SK-N-SH (cell line): ENCODE measurements at regions not wholly inside any gene's neighbourhood (a gene's known extent, or its start where the extent isn't known, plus 50 kb on each side); places are given as distances from the start of the nearest gene placed in this dataset.

Source experiments
- CTCF ChIA-PET: fragments of 300-600, 350-600 bp; formaldehyde crosslinking; extraction: SDS; loops from one replicate; lab custom pipeline; 2021; lab: Yijun Ruan, JAX
- POLR2A ChIA-PET: fragments of 350-600 bp; sonication (Branson Sonifier 250); formaldehyde crosslinking; extraction: SDS; loops from one replicate; lab custom pipeline; 2020; ENCODE audit warnings: antibody characterized with exemption, inconsistent platforms; lab: Yijun Ruan, JAX
- DNase-seq: peaks from one replicate; pipeline ENCODE4 v3.0.0; 2012
- H2AFZ ChIP-seq: fragments of 200-600 bp; sonication (generic); 2 replicates; pipeline ENCODE4 v1.8.1; 2016; ENCODE audit warnings: antibody characterized with exemption, mild to moderate bottlenecking, low read depth
- H3F3A ChIP-seq: fragments of 200-600 bp; sonication (generic); replicated peaks from 2 replicates; pipeline ENCODE3; 2016; ENCODE audit warnings: antibody characterized with exemption, mild to moderate bottlenecking; ENCODE audit not compliant: insufficient read depth
- H3K27ac ChIP-seq, 2 experiments: fragments of 200-500 bp in 1 of 2; fragments of 200-600 bp in 1 of 2; sonication (Bioruptor generic) in 1 of 2; sonication (generic), shearing (Covaris generic) in 1 of 2; 2 replicates each; pipeline versions ENCODE4 v1.5.1 to v1.6.1; 2014 to 2016; ENCODE audit warnings: low read depth in 2 of 2, inconsistent platforms in 1 of 2, low read length in 1 of 2, mild to moderate bottlenecking in 1 of 2, mixed read lengths in 1 of 2
- H3K27me3 ChIP-seq: fragments of 200-600 bp; sonication (generic), shearing (Covaris generic); 2 replicates; pipeline ENCODE4 v1.6.1; 2016; ENCODE audit warnings: mixed run types; ENCODE audit not compliant: insufficient read depth
- H3K36me3 ChIP-seq, 2 experiments: fragments of 200-500 bp in 1 of 2; fragments of 200-600 bp in 1 of 2; sonication (Bioruptor generic) in 1 of 2; sonication (generic) in 1 of 2; replicated peaks in 1 of 2; 2 replicates each; pipeline versions ENCODE3 to v1.5.1; 2014 to 2016; ENCODE audit warnings: low read length in 1 of 2, mild to moderate bottlenecking in 1 of 2; ENCODE audit not compliant: insufficient read depth in 2 of 2, control insufficient read depth in 1 of 2
- H3K4me1 ChIP-seq, 2 experiments: fragments of 200-500 bp in 1 of 2; fragments of 200-600 bp in 1 of 2; sonication (Bioruptor generic) in 1 of 2; sonication (generic), shearing (Covaris generic) in 1 of 2; 2 replicates each; pipeline versions ENCODE4 v1.5.1 to v1.6.1; 2014 to 2016; ENCODE audit warnings: low read depth in 1 of 2, low read length in 1 of 2, mixed run types in 1 of 2; ENCODE audit not compliant: insufficient read depth in 2 of 2, control insufficient read depth in 1 of 2
- H3K4me2 ChIP-seq: fragments of 200-600 bp; sonication (generic), shearing (Covaris generic); 2 replicates; pipeline ENCODE4 v1.6.1; 2017; ENCODE audit warnings: mixed run types
- H3K4me3 ChIP-seq, 2 experiments: fragments of 200-500 bp in 1 of 2; fragments of 200-600 bp in 1 of 2; sonication (Bioruptor generic) in 1 of 2; sonication (generic), shearing (Covaris generic) in 1 of 2; 2 replicates each; pipeline versions ENCODE4 v1.5.1 to v1.8.1; 2014 to 2016; ENCODE audit warnings: low read depth in 2 of 2, inconsistent platforms in 1 of 2, low read length in 1 of 2, mild to moderate bottlenecking in 1 of 2, mixed read lengths in 1 of 2, moderate library complexity in 1 of 2
- H3K79me2 ChIP-seq: fragments of 200-600 bp; sonication (generic); 2 replicates; pipeline ENCODE4 v1.8.1; 2017; ENCODE audit warnings: mild to moderate bottlenecking; ENCODE audit not compliant: insufficient read depth
- H3K9ac ChIP-seq: fragments of 200-600 bp; sonication (generic); 2 replicates; pipeline ENCODE4 v1.6.1; 2017; ENCODE audit warnings: mixed run types
- H3K9me2 ChIP-seq: fragments of 200-600 bp; sonication (generic); 2 replicates; pipeline ENCODE4 v1.6.1; 2017; ENCODE audit warnings: mixed run types
- H3K9me3 ChIP-seq: fragments of 200-600 bp; sonication (generic); 2 replicates; pipeline ENCODE4 v1.6.1; 2017; ENCODE audit warnings: mixed run types, mild to moderate bottlenecking, moderate library complexity
- H4K20me1 ChIP-seq: fragments of 200-600 bp; sonication (generic); 2 replicates; pipeline ENCODE4 v1.6.1; 2017; ENCODE audit warnings: mild to moderate bottlenecking, mixed run types; ENCODE audit not compliant: insufficient read depth
- EP300 ChIP-seq, 2 experiments: IDR thresholded peaks; 2 replicates each; pipeline versions ENCODE4 v1.4.0 to v1.6.1; 2012; ENCODE audit warnings: borderline replicate concordance in 1 of 2, low read depth in 1 of 2, low read length in 1 of 2
- EZH2phosphoT487 ChIP-seq: fragments of 200-600 bp; sonication (generic); IDR thresholded peaks from 2 replicates; pipeline ENCODE4 v1.6.1; 2017; ENCODE audit warnings: low read depth, mixed run types, mild to moderate bottlenecking, antibody characterized with exemption, moderate library complexity, borderline replicate concordance
- GABPA ChIP-seq: IDR thresholded peaks from 2 replicates; pipeline ENCODE4 v1.4.0; 2012; ENCODE audit warnings: low read depth, mild to moderate bottlenecking
- GATA2 ChIP-seq: sonication (generic); formaldehyde crosslinking; IDR thresholded peaks from 2 replicates; pipeline ENCODE4 v1.5.0; 2020; ENCODE audit warnings: mild to moderate bottlenecking, missing genetic modification reagents
- JUND ChIP-seq: IDR thresholded peaks from 2 replicates; pipeline ENCODE4 v1.4.0; 2012
- NRF1 ChIP-seq: IDR thresholded peaks from 2 replicates; pipeline ENCODE4 v1.6.1; 2012; ENCODE audit warnings: low read depth, mild to moderate bottlenecking, low read length
- RAD21 ChIP-seq: IDR thresholded peaks from 2 replicates; pipeline ENCODE4 v1.6.1; 2012; ENCODE audit warnings: mild to moderate bottlenecking, low read length
- SIN3A ChIP-seq: IDR thresholded peaks from 2 replicates; pipeline ENCODE4 v1.6.1; 2012; ENCODE audit warnings: low read depth, mild to moderate bottlenecking, low read length, moderate library complexity, borderline replicate concordance
- SMC3 ChIP-seq: IDR thresholded peaks from 2 replicates; pipeline ENCODE4 v1.6.1; 2012; ENCODE audit warnings: low read depth, low read length, improper control_type of control experiment
- YY1 ChIP-seq: IDR thresholded peaks from 2 replicates; pipeline ENCODE4 v1.4.0; 2012; ENCODE audit warnings: low read depth, mild to moderate bottlenecking
- WGBS: methylation state at CpG from one replicate; pipeline ENCODE4 v1.1.6; 2017; ENCODE audit warnings: low lambda C conversion rate; 5-methylcytosine and 5-hydroxymethylcytosine counted together
- TF ChIP-seq, protein P1 (sequence below): IDR thresholded peaks from 2 replicates; pipeline ENCODE4 v1.6.1; 2012; ENCODE audit warnings: mild to moderate bottlenecking, low read depth, low read length, moderate library complexity
- TF ChIP-seq, protein P2 (sequence below): IDR thresholded peaks from 2 replicates; pipeline ENCODE4 v1.4.0; 2012; ENCODE audit warnings: low read depth, borderline replicate concordance
- TF ChIP-seq, protein P3 (sequence below): fragments of 150-350 bp; IDR thresholded peaks from 2 replicates; pipeline ENCODE4 v1.6.1; 2017; ENCODE audit warnings: antibody characterized with exemption, low read length, low read depth, borderline replicate concordance
- TF ChIP-seq, protein P4 (sequence below): IDR thresholded peaks from 2 replicates; pipeline ENCODE4 v1.4.0; 2012; ENCODE audit warnings: low read depth, borderline replicate concordance

DNA sequence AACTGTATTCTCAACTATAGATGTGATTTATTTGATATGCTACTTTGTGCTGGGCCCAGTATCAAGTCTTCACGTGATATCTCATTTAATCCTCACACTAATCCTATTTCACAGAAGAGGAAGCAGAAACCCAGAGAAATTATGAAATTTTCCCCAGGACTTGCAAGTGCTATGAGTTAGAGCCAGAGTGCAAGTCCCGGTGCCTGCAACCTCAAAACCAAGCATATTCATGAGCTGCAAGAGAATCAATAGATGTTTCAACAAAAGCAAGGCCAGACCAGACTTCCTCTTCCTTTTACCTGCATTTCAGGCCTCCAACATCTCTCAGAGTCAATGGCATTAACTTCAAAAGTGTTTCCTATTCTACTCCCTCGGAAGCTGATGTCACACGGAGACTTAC lies 92.2 kb upstream of the GATB start (continued):
- TF ChIP-seq YY1 (no peak), SIN3A (no peak), JUND (no peak), GATA2 (no peak)

DNA sequence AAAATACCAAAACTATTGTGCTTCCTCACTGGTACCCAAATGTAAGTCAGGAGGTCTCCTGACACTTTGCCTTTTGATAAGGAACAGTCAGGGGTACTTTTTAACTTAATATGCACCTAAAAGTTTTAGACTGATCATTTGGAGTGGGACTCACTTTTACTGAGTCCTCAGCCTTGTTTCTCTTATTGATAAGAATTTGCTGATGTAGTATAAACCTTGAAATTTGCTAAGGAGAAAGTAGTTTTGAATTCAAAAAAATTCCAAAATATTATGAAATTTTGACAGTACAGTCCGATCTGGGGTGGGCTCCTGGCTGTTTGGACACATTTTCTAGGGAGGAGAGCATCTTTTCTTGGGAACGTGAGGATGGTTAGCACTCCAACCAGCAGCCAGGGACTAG lies 91.4 kb upstream of the GATB start:
- Histone ChIP-seq H3K36me3 (no peaks in the 10 kb centered on the region), H3F3A (no peaks in the 10 kb centered on the region), H3K4me1 (no peaks in the 10 kb centered on the region), H3K9me2 (no peaks in the 10 kb centered on the region), H3K27me3 (no peaks in the 10 kb centered on the region; the same call in 1 of the 2 replicates), H4K20me1 (no peaks in the 10 kb centered on the region), H3K9ac (no peak overlapping the region), H3K4me2 (no peak overlapping the region), H3K27ac (no peak overlapping the region), H2AFZ (no peak overlapping the region), H3K9me3 (no peaks in the 10 kb centered on the region), H3K4me3 (no peak overlapping the region), H3K79me2 (no peaks in the 10 kb centered on the region)
- TF ChIP-seq JUND (no peak), SMC3 (no peak)
- TF ChIP-seq, protein P1, sequence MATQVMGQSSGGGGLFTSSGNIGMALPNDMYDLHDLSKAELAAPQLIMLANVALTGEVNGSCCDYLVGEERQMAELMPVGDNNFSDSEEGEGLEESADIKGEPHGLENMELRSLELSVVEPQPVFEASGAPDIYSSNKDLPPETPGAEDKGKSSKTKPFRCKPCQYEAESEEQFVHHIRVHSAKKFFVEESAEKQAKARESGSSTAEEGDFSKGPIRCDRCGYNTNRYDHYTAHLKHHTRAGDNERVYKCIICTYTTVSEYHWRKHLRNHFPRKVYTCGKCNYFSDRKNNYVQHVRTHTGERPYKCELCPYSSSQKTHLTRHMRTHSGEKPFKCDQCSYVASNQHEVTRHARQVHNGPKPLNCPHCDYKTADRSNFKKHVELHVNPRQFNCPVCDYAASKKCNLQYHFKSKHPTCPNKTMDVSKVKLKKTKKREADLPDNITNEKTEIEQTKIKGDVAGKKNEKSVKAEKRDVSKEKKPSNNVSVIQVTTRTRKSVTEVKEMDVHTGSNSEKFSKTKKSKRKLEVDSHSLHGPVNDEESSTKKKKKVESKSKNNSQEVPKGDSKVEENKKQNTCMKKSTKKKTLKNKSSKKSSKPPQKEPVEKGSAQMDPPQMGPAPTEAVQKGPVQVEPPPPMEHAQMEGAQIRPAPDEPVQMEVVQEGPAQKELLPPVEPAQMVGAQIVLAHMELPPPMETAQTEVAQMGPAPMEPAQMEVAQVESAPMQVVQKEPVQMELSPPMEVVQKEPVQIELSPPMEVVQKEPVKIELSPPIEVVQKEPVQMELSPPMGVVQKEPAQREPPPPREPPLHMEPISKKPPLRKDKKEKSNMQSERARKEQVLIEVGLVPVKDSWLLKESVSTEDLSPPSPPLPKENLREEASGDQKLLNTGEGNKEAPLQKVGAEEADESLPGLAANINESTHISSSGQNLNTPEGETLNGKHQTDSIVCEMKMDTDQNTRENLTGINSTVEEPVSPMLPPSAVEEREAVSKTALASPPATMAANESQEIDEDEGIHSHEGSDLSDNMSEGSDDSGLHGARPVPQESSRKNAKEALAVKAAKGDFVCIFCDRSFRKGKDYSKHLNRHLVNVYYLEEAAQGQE, result no peak
- ChIA-PET CTCF (no interaction called here), POLR2A (no interaction called here)
- WGBS, result 5% methylated on average over 2 of the region's 2 CpGs
- DNase-seq, result no peak

DNA sequence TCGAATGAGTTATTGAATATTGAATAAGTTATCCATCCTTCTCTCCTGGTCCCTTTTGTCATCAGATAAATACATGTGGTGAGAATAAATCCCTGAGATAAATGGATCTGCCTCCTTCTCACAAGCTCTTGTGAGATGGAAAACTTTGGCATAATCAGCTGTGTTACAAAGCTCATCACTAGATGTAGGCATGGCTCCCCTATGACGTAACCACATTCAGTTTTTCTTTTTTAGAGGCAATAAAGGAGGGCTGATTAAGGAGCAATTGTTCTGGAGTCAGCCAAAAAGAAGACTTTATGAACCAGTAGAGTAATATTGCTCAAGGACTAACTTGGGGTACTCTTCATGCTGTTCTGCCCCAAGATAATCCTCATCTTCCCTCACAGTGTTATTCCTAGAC lies 90.5 kb upstream of the GATB start:
- Histone ChIP-seq H3K27ac (no peak overlapping the region), H3K9me2 (no peaks in the 10 kb centered on the region), H3K79me2 (no peaks in the 10 kb centered on the region), H3F3A (no peaks in the 10 kb centered on the region), H3K9me3 (no peaks in the 10 kb centered on the region), H3K27me3 (no peaks in the 10 kb centered on the region; the same call in 1 of the 2 replicates), H4K20me1 (no peaks in the 10 kb centered on the region), H3K4me3 (no peak overlapping the region), H3K9ac (no peak overlapping the region), H3K36me3 (no peaks in the 10 kb centered on the region), H3K4me1 (no peaks in the 10 kb centered on the region), H2AFZ (no peak overlapping the region), H3K4me2 (no peak overlapping the region)
- DNase-seq, result no peak
- ChIA-PET CTCF (no interaction called here), POLR2A (no interaction called here)
- 46% methylated on average over 2 of the region's 2 CpGs for whole genome bisulfite sequencing
- no peak for TF ChIP-seq YY1
- TF ChIP-seq, protein P2, sequence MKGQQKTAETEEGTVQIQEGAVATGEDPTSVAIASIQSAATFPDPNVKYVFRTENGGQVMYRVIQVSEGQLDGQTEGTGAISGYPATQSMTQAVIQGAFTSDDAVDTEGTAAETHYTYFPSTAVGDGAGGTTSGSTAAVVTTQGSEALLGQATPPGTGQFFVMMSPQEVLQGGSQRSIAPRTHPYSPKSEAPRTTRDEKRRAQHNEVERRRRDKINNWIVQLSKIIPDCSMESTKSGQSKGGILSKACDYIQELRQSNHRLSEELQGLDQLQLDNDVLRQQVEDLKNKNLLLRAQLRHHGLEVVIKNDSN, result no peak
- TF ChIP-seq GATA2, result no peak
- TF ChIP-seq EZH2phosphoT487, result no peak
- no peak for TF ChIP-seq NRF1
- TF ChIP-seq, protein P3, sequence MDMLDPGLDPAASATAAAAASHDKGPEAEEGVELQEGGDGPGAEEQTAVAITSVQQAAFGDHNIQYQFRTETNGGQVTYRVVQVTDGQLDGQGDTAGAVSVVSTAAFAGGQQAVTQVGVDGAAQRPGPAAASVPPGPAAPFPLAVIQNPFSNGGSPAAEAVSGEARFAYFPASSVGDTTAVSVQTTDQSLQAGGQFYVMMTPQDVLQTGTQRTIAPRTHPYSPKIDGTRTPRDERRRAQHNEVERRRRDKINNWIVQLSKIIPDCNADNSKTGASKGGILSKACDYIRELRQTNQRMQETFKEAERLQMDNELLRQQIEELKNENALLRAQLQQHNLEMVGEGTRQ, result no peak
- no peak for TF ChIP-seq RAD21
- no peak for TF ChIP-seq EP300 (IDR thresholded peaks at IDR 0.05; ENCODE audit: borderline replicate concordance in 1 of 2, low read depth in 1 of 2, low read length in 1 of 2)
- no peak for TF ChIP-seq GABPA
- TF ChIP-seq, protein P1, result no peak
- TF ChIP-seq, protein P4, sequence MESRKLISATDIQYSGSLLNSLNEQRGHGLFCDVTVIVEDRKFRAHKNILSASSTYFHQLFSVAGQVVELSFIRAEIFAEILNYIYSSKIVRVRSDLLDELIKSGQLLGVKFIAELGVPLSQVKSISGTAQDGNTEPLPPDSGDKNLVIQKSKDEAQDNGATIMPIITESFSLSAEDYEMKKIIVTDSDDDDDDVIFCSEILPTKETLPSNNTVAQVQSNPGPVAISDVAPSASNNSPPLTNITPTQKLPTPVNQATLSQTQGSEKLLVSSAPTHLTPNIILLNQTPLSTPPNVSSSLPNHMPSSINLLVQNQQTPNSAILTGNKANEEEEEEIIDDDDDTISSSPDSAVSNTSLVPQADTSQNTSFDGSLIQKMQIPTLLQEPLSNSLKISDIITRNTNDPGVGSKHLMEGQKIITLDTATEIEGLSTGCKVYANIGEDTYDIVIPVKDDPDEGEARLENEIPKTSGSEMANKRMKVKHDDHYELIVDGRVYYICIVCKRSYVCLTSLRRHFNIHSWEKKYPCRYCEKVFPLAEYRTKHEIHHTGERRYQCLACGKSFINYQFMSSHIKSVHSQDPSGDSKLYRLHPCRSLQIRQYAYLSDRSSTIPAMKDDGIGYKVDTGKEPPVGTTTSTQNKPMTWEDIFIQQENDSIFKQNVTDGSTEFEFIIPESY, result no peak
